Nephron progenitor cell (in vitro differentiated cells): ENCODE measurements at regions not wholly inside any gene's neighbourhood (a gene's known extent, or its start where the extent isn't known, plus 50 kb on each side); places are given as distances from the start of the nearest gene placed in this dataset.
A peak's percentile ranks its signal among the peaks of the same experiment; 100 is the strongest.

Experiments
- DNase-seq: peaks from one replicate; pipeline ENCODE4 v3.0.0; 2021
- H3K27ac Mint-ChIP-seq: 2 replicates; pipeline ENCODE4 v1.8.0; 2021; ENCODE audit warnings: mild to moderate bottlenecking, moderate library complexity, mixed read lengths
- H3K27me3 Mint-ChIP-seq: 2 replicates; pipeline ENCODE4 v1.8.0; 2021; ENCODE audit warnings: mild to moderate bottlenecking, low read depth, mixed read lengths; ENCODE audit not compliant: poor library complexity
- H3K36me3 Mint-ChIP-seq: 2 replicates; pipeline ENCODE4 v1.8.0; 2021; ENCODE audit warnings: low read depth, mixed read lengths
- H3K4me1 Mint-ChIP-seq: 2 replicates; pipeline ENCODE4 v1.8.0; 2021; ENCODE audit warnings: mixed read lengths
- H3K4me3 Mint-ChIP-seq: 2 replicates; pipeline ENCODE4 v1.8.0; 2021; ENCODE audit warnings: mild to moderate bottlenecking, moderate library complexity, mixed read lengths
- H3K9me3 Mint-ChIP-seq: 2 replicates; pipeline ENCODE4 v1.8.0; 2021; ENCODE audit warnings: mild to moderate bottlenecking, moderate library complexity, mixed read lengths
- TF ChIP-seq, protein P1 (sequence below): fragments of 200-600 bp; sonication (generic); IDR thresholded peaks from 2 replicates; pipeline ENCODE4 v1.5.0; 2021; ENCODE audit warnings: antibody characterized with exemption

GRCh38 chr4:129344058-129344457 lies 248.1 kb downstream of the C4orf33 start:
- H3K9me3 Mint-ChIP-seq: no peaks in the 10 kb centered on the region
- H3K36me3 Mint-ChIP-seq: no peaks in the 10 kb centered on the region

DNA sequence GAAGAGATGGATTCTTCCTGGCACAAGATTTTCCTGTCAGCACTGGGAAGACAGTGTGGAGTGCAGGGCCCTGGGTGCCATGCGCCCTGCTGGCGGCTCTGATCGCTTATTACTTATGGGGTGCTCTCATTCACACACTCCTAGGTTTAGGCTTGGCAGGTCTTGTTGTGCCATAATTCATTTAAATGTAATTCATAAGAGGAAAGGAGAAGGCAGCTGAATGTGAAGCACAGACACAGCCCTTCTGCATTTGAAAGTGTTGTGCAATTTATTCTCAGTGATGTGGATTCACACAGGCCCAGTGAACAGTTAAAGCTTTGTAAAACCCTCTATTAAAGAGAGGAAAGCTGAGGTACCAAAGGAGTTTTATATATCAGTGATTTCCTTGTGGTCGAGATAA lies 249.7 kb downstream of the C4orf33 start:
- Mint-ChIP-seq H3K27me3 (no peaks in the 10 kb centered on the region), H3K4me3 (no peak overlapping the region), H3K36me3 (no peaks in the 10 kb centered on the region), H3K4me1 (peaks cover 42% of the 10 kb centered on the region), H3K27ac (peak overlapping the region; percentile 58), H3K9me3 (no peaks in the 10 kb centered on the region)
- TF ChIP-seq, protein P1, sequence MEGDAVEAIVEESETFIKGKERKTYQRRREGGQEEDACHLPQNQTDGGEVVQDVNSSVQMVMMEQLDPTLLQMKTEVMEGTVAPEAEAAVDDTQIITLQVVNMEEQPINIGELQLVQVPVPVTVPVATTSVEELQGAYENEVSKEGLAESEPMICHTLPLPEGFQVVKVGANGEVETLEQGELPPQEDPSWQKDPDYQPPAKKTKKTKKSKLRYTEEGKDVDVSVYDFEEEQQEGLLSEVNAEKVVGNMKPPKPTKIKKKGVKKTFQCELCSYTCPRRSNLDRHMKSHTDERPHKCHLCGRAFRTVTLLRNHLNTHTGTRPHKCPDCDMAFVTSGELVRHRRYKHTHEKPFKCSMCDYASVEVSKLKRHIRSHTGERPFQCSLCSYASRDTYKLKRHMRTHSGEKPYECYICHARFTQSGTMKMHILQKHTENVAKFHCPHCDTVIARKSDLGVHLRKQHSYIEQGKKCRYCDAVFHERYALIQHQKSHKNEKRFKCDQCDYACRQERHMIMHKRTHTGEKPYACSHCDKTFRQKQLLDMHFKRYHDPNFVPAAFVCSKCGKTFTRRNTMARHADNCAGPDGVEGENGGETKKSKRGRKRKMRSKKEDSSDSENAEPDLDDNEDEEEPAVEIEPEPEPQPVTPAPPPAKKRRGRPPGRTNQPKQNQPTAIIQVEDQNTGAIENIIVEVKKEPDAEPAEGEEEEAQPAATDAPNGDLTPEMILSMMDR: no peak
- no peak for DNase-seq

More at GRCh38 chr4:129344058-129344457, 248.1 kb downstream of the C4orf33 start:
- H3K4me3 Mint-ChIP-seq: no peak overlapping the region
- DNase-seq: peak; percentile 26
- no peak overlapping the region for H3K27ac Mint-ChIP-seq
- H3K4me1 Mint-ChIP-seq: peaks cover 42% of the 10 kb centered on the region
- TF ChIP-seq, protein P1: peak; percentile 65
- H3K27me3 Mint-ChIP-seq: no peaks in the 10 kb centered on the region

DNA sequence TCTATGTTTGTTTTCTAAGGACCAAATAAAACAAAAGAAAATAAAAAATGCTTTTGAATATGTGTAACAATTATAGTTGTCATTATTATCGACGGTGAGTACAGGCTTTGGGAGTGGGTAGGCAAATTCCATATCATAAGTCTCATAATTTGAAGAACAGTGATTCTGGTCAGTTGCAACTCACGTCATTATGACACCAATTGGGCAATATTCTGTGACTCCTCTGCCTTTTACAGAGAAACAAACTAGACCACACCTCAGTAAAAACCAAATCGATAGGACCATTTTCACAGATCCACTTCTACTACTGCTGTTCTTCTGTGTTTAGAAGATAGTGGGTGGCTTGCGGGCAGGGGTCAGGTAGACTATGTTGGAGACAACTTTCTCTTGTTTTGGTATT lies 250.1 kb downstream of the C4orf33 start:
- H3K4me1 Mint-ChIP-seq: peaks cover 42% of the 10 kb centered on the region
- TF ChIP-seq, protein P1: no peak
- no peaks in the 10 kb centered on the region for H3K9me3 Mint-ChIP-seq
- H3K4me3 Mint-ChIP-seq: no peak overlapping the region
- H3K27me3 Mint-ChIP-seq: no peaks in the 10 kb centered on the region
- no peak overlapping the region for H3K27ac Mint-ChIP-seq
- DNase-seq: no peak
- H3K36me3 Mint-ChIP-seq: no peaks in the 10 kb centered on the region

DNA sequence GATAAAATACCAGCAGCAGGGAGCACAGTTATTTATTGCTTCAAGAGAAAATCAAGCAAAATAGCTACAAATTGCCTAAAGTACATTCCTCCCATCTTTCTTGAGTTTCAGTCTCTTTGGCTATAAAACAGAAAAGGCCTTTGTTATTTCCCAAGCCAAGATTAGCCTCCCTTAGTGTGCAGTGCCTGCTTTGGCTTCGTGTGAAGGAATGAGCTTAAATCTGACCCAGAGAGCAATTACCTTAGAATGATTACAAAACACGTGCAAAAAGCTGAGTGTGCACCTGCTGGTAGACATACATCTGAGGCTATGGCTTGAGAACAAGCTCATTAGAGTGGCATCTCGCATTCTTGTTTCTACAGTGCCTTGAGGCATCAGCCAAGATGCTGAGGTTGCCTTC lies 250.8 kb downstream of the C4orf33 start:
- no peaks in the 10 kb centered on the region for H3K9me3 Mint-ChIP-seq
- peaks cover 42% of the 10 kb centered on the region for H3K4me1 Mint-ChIP-seq
- H3K27me3 Mint-ChIP-seq: no peaks in the 10 kb centered on the region
- H3K4me3 Mint-ChIP-seq: no peak overlapping the region
- no peaks in the 10 kb centered on the region for H3K36me3 Mint-ChIP-seq
- no peak overlapping the region for H3K27ac Mint-ChIP-seq
- TF ChIP-seq, protein P1: no peak
- no peak for DNase-seq

DNA sequence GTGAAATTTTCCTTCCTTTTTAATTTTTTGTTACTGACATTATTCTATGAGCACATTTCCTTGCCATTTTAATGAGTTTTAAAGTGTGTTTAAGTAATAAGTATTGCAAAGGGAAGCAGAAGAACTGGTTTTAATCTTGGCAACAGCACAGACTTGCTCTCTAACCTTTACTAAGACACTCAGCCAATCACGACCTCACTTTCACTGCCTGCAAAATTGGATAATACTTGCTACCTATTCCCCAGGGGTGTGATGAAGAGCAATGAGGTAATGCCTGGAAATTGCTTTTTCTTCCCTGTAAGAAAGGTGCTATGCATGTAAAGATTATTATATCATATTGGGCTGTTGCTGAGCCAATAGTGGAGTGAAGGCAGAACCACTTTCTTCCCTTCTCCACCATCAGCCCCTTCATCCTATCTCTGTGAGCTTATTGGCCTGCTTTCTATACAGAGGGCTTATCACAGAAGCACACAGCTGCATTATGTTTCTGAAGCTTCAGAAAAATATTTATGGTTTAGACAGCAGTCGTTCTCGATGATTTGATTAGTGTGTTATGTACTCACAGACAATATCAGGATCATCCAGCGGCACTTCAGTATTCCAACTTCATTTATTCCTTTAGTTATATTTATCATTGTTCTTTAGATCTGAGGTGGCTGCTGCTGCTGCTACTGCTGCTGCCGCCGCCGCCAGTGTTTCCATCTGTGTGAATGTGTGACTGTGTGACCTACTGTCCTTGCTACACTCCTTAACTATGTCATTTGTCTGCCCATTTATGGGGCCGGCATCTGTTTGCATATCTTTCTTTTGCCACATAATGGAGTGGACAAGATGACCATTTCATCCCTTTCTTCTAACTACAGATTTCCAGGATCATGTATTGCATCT lies 255.1 kb downstream of the C4orf33 start:
- H3K36me3 Mint-ChIP-seq: no peaks in the 10 kb centered on the region
- peaks cover 16% of the 10 kb centered on the region for H3K4me1 Mint-ChIP-seq
- H3K4me3 Mint-ChIP-seq: no peak overlapping the region
- no peaks in the 10 kb centered on the region for H3K9me3 Mint-ChIP-seq
- TF ChIP-seq, protein P1: no peak
- DNase-seq: no peak
- H3K27ac Mint-ChIP-seq: no peak overlapping the region
- no peaks in the 10 kb centered on the region for H3K27me3 Mint-ChIP-seq

- H3K27ac Mint-ChIP-seq: no peak overlapping the region
- H3K9me3 Mint-ChIP-seq: no peaks in the 10 kb centered on the region
- no peaks in the 10 kb centered on the region for H3K36me3 Mint-ChIP-seq
- DNase-seq: no peak
- H3K27me3 Mint-ChIP-seq: no peaks in the 10 kb centered on the region
- peaks cover 6% of the 10 kb centered on the region for H3K4me1 Mint-ChIP-seq
- H3K4me3 Mint-ChIP-seq: no peak overlapping the region
- TF ChIP-seq, protein P1: no peak
Observed at GRCh38 chr4:129352480-129352879, 256.5 kb downstream of the C4orf33 start.
